DND-41 (cell line): ENCODE measurements at regions not wholly inside any gene's neighbourhood (a gene's known extent, or its start where the extent isn't known, plus 50 kb on each side); places are given as distances from the start of the nearest gene placed in this dataset.

Experiments
- EZH2 ChIP-seq: IDR thresholded peaks from 3 replicates; pipeline ENCODE4 v1.6.1; 2012; ENCODE audit warnings: borderline replicate concordance, low read depth, mild to moderate bottlenecking, moderate library complexity, low read length, inconsistent platforms; ENCODE audit not compliant: severe bottlenecking
- TF ChIP-seq, protein P1 (sequence below): IDR thresholded peaks from 2 replicates; pipeline ENCODE4 v1.5.1; 2012; ENCODE audit warnings: borderline replicate concordance, low read length, moderate library complexity, mild to moderate bottlenecking; ENCODE audit not compliant: poor library complexity, severe bottlenecking; ENCODE audit errors: extremely low read depth

- TF ChIP-seq, protein P1, sequence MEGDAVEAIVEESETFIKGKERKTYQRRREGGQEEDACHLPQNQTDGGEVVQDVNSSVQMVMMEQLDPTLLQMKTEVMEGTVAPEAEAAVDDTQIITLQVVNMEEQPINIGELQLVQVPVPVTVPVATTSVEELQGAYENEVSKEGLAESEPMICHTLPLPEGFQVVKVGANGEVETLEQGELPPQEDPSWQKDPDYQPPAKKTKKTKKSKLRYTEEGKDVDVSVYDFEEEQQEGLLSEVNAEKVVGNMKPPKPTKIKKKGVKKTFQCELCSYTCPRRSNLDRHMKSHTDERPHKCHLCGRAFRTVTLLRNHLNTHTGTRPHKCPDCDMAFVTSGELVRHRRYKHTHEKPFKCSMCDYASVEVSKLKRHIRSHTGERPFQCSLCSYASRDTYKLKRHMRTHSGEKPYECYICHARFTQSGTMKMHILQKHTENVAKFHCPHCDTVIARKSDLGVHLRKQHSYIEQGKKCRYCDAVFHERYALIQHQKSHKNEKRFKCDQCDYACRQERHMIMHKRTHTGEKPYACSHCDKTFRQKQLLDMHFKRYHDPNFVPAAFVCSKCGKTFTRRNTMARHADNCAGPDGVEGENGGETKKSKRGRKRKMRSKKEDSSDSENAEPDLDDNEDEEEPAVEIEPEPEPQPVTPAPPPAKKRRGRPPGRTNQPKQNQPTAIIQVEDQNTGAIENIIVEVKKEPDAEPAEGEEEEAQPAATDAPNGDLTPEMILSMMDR, result no peak
- no peak for TF ChIP-seq EZH2
Observed at GRCh38 chr9:118209343-118209742, 505.1 kb downstream of the TLR4 start.
